GM12878 (cell line): ENCODE measurements at regions not wholly inside any gene's neighbourhood (a gene's known extent, or its start where the extent isn't known, plus 50 kb on each side); places are given as distances from the start of the nearest gene placed in this dataset.

Source experiments
- ASH2L ChIP-seq: fragments of 300-600, 200-600 bp; sonication (generic); IDR thresholded peaks from 2 replicates; pipeline ENCODE4 v1.6.1; 2017; ENCODE audit warnings: low read depth, mild to moderate bottlenecking, borderline replicate concordance
- CTCF ChIP-seq, 3 experiments: IDR thresholded peaks in 2 of 3; conservative IDR thresholded peaks in 1 of 3; 2 replicates each; pipeline ENCODE4 v1.5.1; 2011; ENCODE audit warnings: low read depth in 3 of 3, low read length in 3 of 3, mild to moderate bottlenecking in 3 of 3, control low read depth in 2 of 3, moderate library complexity in 2 of 3, inconsistent platforms in 1 of 3, mixed read lengths in 1 of 3; ENCODE audit not compliant: control insufficient read depth in 2 of 3, insufficient read depth in 1 of 3; ENCODE audit errors: extremely low read depth in 1 of 3
- DPF2 ChIP-seq: fragments of 450-650 bp; IDR thresholded peaks from 2 replicates; pipeline ENCODE4 v1.6.1; 2017; ENCODE audit warnings: mild to moderate bottlenecking
- GABPA ChIP-seq: IDR thresholded peaks from 2 replicates; pipeline ENCODE4 v1.6.1; 2014; ENCODE audit warnings: antibody characterized with exemption, low read depth, mild to moderate bottlenecking, inconsistent platforms
- MAX ChIP-seq: IDR thresholded peaks from 2 replicates; pipeline ENCODE4 v1.6.1; 2012; ENCODE audit warnings: low read depth, low read length, improper control_type of control experiment
- MTA2 ChIP-seq: fragments of 450-650 bp; IDR thresholded peaks from 2 replicates; pipeline ENCODE4 v1.6.1; 2016; ENCODE audit warnings: low read depth, mild to moderate bottlenecking, moderate library complexity
- NFIC ChIP-seq: IDR thresholded peaks from 2 replicates; pipeline ENCODE4 v1.6.1; 2012; ENCODE audit warnings: low read depth, mild to moderate bottlenecking, inconsistent platforms, low read length, moderate library complexity
- NR2C2 ChIP-seq: IDR thresholded peaks from 2 replicates; pipeline ENCODE4 v1.6.1; 2011; ENCODE audit warnings: borderline replicate concordance, low read depth; ENCODE audit not compliant: control insufficient read depth, insufficient read length
- RAD51 ChIP-seq: fragments of 450-650 bp; IDR thresholded peaks from 2 replicates; pipeline ENCODE4 v1.6.1; 2016; ENCODE audit warnings: moderate library complexity, mild to moderate bottlenecking, inconsistent platforms
- SMAD1 ChIP-seq: fragments of 450-650 bp; IDR thresholded peaks from 2 replicates; pipeline ENCODE4 v1.6.1; 2018; ENCODE audit warnings: mild to moderate bottlenecking, low read depth; ENCODE audit not compliant: partially characterized antibody
- SRF ChIP-seq, 2 experiments: IDR thresholded peaks; 2 replicates each; pipeline ENCODE4 v1.6.1; 2011; ENCODE audit warnings: low read depth in 2 of 2, low read length in 2 of 2, mild to moderate bottlenecking in 1 of 2, moderate library complexity in 1 of 2
- STAT3 ChIP-seq: IDR thresholded peaks from 2 replicates; pipeline ENCODE4 v1.6.1; 2011; ENCODE audit warnings: low read depth, low read length, improper control_type of control experiment
- USF2 ChIP-seq: IDR thresholded peaks from 2 replicates; pipeline ENCODE4 v1.6.1; 2011; ENCODE audit warnings: low read depth, low read length, improper control_type of control experiment, borderline replicate concordance
- TF ChIP-seq, protein P1 (sequence below): fragments of 450-650 bp; IDR thresholded peaks from 2 replicates; pipeline ENCODE4 v1.6.1; 2017; ENCODE audit warnings: mild to moderate bottlenecking, moderate library complexity
- TF ChIP-seq, protein P2 (sequence below): fragments of 450-650 bp; IDR thresholded peaks from 2 replicates; pipeline ENCODE4 v1.6.1; 2017; ENCODE audit warnings: low read depth, mild to moderate bottlenecking, moderate library complexity

DNA sequence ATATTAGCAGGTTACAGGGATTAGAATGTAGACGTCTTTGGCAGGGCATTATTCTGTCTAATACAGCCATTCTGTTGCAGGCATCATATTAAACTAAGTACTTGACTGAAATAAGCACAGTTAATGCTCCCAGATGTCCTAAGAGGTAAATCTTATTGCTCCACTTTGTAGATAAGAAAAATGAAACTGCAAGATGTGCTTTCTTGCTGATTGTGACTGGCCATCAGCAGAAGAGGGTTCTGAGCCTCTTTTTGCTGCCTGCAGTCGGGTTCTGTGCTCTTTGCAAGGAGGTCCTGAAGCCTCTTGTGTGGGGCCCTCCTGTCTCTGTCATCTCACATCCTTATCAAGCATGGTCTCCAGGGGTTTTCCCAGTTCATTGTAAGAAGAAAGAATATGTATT is 167.1 kb downstream of the KCNJ2 start (continued):
- TF ChIP-seq, protein P1, sequence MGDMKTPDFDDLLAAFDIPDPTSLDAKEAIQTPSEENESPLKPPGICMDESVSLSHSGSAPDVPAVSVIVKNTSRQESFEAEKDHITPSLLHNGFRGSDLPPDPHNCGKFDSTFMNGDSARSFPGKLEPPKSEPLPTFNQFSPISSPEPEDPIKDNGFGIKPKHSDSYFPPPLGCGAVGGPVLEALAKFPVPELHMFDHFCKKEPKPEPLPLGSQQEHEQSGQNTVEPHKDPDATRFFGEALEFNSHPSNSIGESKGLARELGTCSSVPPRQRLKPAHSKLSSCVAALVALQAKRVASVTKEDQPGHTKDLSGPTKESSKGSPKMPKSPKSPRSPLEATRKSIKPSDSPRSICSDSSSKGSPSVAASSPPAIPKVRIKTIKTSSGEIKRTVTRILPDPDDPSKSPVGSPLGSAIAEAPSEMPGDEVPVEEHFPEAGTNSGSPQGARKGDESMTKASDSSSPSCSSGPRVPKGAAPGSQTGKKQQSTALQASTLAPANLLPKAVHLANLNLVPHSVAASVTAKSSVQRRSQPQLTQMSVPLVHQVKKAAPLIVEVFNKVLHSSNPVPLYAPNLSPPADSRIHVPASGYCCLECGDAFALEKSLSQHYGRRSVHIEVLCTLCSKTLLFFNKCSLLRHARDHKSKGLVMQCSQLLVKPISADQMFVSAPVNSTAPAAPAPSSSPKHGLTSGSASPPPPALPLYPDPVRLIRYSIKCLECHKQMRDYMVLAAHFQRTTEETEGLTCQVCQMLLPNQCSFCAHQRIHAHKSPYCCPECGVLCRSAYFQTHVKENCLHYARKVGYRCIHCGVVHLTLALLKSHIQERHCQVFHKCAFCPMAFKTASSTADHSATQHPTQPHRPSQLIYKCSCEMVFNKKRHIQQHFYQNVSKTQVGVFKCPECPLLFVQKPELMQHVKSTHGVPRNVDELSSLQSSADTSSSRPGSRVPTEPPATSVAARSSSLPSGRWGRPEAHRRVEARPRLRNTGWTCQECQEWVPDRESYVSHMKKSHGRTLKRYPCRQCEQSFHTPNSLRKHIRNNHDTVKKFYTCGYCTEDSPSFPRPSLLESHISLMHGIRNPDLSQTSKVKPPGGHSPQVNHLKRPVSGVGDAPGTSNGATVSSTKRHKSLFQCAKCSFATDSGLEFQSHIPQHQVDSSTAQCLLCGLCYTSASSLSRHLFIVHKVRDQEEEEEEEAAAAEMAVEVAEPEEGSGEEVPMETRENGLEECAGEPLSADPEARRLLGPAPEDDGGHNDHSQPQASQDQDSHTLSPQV: no peak
- TF ChIP-seq CTCF (IDR thresholded peaks at IDR 0.05 in 2 of 3, conservative IDR thresholded peaks at IDR 0.05 in 1 of 3; ENCODE audit: control insufficient read depth in 2 of 3, extremely low read depth in 1 of 3, insufficient read depth in 1 of 3, low read depth in 3 of 3, low read length in 3 of 3) (no peak), STAT3 (no peak), RAD51 (no peak), DPF2 (no peak), MAX (no peak), GABPA (no peak), MTA2 (no peak), SRF (IDR thresholded peaks at IDR 0.05; ENCODE audit: low read depth in 2 of 2, low read length in 2 of 2) (no peak), SMAD1 (no peak), ASH2L (no peak), USF2 (no peak), NR2C2 (no peak), NFIC (no peak)
- TF ChIP-seq, protein P2, sequence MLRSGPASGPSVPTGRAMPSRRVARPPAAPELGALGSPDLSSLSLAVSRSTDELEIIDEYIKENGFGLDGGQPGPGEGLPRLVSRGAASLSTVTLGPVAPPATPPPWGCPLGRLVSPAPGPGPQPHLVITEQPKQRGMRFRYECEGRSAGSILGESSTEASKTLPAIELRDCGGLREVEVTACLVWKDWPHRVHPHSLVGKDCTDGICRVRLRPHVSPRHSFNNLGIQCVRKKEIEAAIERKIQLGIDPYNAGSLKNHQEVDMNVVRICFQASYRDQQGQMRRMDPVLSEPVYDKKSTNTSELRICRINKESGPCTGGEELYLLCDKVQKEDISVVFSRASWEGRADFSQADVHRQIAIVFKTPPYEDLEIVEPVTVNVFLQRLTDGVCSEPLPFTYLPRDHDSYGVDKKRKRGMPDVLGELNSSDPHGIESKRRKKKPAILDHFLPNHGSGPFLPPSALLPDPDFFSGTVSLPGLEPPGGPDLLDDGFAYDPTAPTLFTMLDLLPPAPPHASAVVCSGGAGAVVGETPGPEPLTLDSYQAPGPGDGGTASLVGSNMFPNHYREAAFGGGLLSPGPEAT: no peak
